HG03060 (cell line): ENCODE measurements at regions not wholly inside any gene's neighbourhood (a gene's known extent, or its start where the extent isn't known, plus 50 kb on each side); places are given as distances from the start of the nearest gene placed in this dataset.
A peak's percentile ranks its signal among the peaks of the same experiment; 100 is the strongest.
"Not testable (repeated sequence)": the region's sequence is repeated elsewhere in the genome, so short reads cannot be mapped to it uniquely, and the experiment has no call there.

Source experiments
- ATAC-seq: cut with Tn5 transposase; IDR thresholded peaks from one replicate; pipeline ENCODE4 v1.9.1; 2021; ENCODE audit warnings: low read depth, moderate number of reproducible peaks; ENCODE audit not compliant: unreplicated experiment

DNA sequence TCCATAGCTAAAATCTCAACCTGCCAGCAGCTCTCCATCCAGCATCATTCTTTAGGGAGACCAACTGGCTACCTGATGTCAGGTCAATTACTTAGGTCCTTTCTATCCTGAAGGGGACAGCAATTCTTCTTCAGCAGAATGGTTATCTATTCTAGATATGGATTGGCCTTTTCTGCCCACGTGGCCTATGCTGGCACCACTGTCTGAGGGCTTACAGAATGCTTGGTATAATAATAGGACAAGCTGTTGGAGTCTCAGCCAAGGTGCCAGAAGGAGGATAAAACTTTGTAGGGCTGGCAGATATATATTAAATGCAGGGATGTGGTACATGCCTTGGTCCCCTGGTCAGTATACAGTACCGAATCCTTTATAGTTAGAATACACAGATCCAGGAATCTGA lies 89.8 kb upstream of the C1GALT1C1 start:
- ATAC-seq, result no peak

DNA sequence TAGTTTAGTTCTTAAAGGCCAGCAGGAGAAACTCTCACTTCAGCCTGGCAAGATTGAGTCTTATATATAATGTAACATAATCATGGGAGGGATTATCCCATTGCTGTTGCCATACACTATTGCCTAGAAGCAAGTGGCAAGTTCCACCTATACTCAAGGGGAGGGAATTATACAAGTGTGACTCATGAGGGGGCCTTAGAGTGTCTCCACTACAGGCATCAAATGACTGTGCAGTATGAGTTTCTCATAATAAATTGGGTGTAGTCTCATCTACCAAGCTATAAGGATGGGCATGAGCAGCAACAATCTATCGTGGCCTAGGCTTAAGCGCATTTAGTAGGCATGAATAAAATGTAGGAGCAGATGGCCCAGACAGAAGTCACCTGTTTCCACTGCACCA lies 89.1 kb upstream of the C1GALT1C1 start:
- no peak for ATAC-seq

DNA sequence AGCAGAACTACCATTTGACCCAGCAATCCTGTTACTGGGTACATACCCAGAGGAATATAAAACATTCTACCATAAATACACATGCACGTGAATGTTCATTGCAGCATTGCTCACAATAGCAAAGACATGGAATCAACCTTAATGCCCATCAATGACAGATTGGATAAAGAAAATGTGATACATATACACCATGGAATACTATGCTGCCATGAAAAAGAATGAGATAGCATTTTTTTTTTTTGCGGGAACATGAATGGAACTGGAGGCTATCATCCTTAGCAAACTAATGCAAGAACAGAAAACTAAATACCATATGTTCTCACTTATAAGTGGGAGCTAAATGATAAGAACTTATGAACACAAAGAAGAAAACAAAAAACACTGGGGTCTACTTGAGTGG lies 72.5 kb upstream of the C1GALT1C1 start:
- not testable (repeated sequence) for ATAC-seq

DNA sequence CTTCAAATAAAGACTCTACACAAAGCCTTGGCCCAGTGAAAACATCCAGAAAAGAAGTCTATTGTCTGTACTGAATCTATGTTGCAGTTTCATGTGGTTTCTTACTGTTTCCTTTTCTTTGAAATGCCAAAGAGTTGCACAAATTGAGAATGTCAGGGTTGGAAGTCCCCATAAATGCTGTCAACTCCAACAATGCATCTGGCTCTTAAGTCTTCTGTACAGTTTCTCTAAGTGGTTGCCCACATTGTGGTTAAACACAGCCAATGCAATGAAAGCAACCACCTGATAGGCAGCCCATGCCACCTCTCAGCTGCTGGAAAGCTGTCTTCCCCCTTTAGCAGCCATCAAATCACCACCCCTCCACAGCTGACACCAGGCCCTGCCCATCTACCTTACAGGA lies 67.2 kb upstream of the C1GALT1C1 start:
- peak; percentile 77 for ATAC-seq

DNA sequence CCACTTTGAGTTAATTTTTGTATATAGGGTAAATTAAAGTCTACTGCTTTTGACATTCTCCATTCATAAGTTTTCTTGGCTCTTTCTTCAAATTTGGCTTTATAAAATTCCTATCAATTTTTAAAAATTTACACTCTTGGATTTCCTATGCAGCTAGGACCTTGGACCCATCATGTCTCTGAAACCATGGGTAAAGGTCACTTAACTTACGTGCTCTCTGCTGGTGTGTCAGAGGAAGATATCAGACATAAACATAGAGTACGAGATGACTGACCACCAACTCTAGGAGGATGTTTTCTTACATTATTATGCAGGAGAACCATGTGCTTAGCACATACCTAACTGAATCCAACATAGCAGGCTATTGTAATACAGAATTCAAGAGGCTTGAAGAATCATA lies 62.5 kb upstream of the C1GALT1C1 start:
- no peak for ATAC-seq

DNA sequence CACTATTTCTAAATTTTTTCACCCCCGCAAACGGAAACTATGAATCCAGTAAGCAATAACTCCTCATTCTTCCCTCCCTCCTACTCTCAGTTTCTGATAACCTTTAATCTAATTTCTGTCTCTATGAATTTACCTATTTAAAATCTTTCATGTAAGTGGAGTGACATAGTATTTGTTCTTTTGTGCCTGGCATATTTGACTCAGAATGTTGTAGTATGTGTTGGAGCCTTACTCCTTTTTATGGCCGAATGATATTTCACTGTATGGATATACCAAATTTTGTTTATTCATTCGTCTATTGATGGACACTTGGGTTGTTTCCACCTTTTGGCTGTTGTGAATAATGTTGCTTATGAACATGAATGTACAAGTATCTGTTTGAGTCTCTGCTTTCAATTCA lies 61.1 kb upstream of the C1GALT1C1 start:
- ATAC-seq, result no peak

DNA sequence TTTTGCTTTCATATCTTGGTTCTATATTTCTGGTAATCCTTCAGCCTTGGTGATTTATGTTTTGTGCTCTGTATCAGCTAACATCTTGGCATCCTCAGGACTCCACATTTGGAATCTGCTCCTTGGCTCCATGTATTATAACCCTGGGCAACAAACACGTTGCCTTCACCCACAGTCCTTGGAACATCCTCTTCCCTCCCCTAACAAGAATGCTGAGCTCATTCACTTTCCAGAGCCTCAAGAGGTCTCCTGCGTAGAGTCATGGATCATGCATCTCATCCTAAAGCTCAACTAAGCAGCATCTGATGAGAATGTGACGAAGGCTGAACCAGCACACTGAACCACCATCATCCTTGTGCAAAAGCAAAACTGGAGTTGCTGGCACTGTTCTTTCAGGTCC lies 60.5 kb upstream of the C1GALT1C1 start:
- no peak for ATAC-seq

DNA sequence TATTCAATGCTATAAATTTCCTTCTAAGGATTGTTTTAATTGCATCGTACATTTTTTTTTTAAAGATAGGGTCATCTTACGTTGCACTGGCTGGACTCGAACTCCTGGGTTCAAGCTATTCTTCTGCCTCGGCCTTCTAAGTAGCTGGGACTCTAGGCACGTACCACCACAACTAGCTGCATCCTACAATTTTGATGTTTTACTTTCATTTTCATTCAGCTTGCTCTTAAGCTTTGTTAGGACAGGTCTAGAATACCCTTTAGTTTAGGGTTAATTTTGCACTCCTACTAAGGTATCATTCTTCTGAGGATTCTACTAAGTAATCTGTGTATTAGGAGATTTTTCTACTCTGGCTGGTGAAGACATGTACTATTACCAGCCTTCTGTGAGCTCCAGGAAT lies 50.2 kb upstream of the C1GALT1C1 start:
- no peak for ATAC-seq
